ENCODE measurements at regions not wholly inside any gene's neighbourhood (a gene's known extent, or its start where the extent isn't known, plus 50 kb on each side); places are given as distances from the start of the nearest gene placed in this dataset.

DNA sequence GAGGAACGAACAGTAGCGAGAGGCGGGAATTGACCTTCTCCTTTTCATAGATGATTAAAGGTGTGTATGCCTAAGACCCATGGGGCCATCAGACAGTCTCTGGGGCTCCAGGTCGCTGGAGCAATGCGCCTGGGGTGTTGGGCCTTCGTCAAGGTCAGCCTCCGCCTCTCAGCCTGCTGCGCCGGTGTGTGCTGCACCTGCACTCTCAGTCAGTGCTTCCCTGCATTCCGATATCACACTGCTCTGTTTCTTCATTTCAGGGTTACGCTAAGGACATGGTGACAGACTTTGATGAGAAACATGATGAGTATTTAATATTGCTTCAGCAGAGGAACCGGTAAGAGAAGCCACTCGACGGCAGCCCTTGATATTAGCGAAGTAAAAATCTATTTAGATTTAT, 68.2 kb downstream of the KATNIP start:
- no peak for TF ChIP-seq GATA2 (IDR thresholded peaks at IDR 0.05; ENCODE audit: low read depth, low read length)
- TF ChIP-seq GATA3 (IDR thresholded peaks at IDR 0.05; ENCODE audit: low read depth, low read length): no peak
